Neural progenitor cell (in vitro differentiated cells): ENCODE measurements at regions not wholly inside any gene's neighbourhood (a gene's known extent, or its start where the extent isn't known, plus 50 kb on each side); places are given as distances from the start of the nearest gene placed in this dataset.

Experiments used
- EZH2 ChIP-seq: fragments of 200-600 bp; sonication (generic); IDR thresholded peaks from 2 replicates; pipeline ENCODE4 v1.6.1; 2017; ENCODE audit warnings: antibody characterized with exemption, mild to moderate bottlenecking, moderate library complexity
- EZH2phosphoT487 ChIP-seq: fragments of 200-600 bp; sonication (generic); IDR thresholded peaks from 2 replicates; pipeline ENCODE4 v1.6.1; 2017; ENCODE audit warnings: antibody characterized with exemption
- TF ChIP-seq, protein P1 (sequence below): fragments of 200-600 bp; sonication (generic); IDR thresholded peaks from 2 replicates; pipeline ENCODE4 v1.5.1; 2017; ENCODE audit warnings: antibody characterized with exemption, mild to moderate bottlenecking

DNA sequence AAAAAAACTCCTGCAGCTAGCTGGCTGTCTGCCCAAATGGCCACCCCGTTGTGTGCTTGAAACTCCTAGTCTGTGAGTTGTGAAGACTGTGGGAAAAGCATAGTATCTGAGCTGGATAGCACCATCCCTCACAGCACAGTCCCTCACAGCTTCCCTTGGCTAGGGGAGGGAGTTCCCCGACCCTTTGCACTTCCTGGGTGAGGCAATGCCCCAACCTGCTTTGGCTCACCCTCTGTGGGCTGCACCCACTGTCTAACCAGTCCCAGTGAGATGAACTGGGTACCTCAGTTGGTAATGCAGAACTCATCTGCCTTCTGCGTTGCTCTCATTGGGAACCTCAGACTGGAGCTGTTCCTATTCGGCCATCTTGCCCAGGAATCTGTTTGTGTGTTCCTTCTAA, 260.6 kb upstream of the STXBP5 start:
- TF ChIP-seq, protein P1, sequence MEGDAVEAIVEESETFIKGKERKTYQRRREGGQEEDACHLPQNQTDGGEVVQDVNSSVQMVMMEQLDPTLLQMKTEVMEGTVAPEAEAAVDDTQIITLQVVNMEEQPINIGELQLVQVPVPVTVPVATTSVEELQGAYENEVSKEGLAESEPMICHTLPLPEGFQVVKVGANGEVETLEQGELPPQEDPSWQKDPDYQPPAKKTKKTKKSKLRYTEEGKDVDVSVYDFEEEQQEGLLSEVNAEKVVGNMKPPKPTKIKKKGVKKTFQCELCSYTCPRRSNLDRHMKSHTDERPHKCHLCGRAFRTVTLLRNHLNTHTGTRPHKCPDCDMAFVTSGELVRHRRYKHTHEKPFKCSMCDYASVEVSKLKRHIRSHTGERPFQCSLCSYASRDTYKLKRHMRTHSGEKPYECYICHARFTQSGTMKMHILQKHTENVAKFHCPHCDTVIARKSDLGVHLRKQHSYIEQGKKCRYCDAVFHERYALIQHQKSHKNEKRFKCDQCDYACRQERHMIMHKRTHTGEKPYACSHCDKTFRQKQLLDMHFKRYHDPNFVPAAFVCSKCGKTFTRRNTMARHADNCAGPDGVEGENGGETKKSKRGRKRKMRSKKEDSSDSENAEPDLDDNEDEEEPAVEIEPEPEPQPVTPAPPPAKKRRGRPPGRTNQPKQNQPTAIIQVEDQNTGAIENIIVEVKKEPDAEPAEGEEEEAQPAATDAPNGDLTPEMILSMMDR = no peak
- TF ChIP-seq EZH2phosphoT487 (no peak), EZH2 (no peak)
